PC-9 (cell line): ENCODE measurements at regions not wholly inside any gene's neighbourhood (a gene's known extent, or its start where the extent isn't known, plus 50 kb on each side); places are given as distances from the start of the nearest gene placed in this dataset.

Experiments
- EZH2 ChIP-seq: fragments of 200-600 bp; sonication (generic); IDR thresholded peaks from 2 replicates; pipeline ENCODE4 v1.8.0; 2017; ENCODE audit warnings: antibody characterized with exemption, low read depth
- TF ChIP-seq, protein P1 (sequence below): fragments of 200-600 bp; sonication (generic); conservative IDR thresholded peaks from 2 replicates; pipeline ENCODE4 v1.6.1; 2017; ENCODE audit warnings: mixed run types, antibody characterized with exemption, mild to moderate bottlenecking, moderate library complexity

DNA sequence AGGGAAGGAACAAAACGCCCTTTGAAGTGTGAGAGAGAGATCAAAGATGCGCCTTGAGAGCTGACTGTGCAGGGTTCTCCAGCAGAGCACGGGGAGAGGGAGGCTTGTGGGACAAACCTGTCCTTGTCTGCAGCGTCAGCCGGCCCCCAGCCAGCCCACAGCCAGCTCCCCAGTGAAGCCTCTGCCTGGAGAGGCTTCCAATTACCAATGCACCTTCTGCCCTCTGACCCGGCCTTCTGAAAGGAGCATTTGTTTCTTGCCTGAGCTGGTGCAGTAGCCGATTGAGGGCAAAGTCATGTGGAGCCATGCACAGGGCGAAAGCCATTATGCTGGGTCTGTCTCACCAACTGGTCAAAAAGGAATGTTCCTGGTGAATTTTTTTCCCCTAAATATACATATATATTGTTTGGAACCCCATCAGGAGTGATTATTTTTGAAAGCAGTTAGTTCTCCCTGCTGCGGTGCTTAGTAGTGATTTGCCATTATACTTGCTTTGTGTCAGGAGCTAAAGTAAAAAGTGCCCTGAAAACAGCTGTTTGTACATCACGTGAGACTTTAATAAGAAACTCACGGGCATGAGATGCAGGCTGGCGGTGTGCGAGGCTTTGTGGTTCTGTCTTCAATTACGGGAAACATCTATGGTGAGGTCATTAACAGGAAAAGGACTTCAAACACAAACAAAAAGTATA is 268.6 kb downstream of the KLF6 start:
- TF ChIP-seq, protein P1, sequence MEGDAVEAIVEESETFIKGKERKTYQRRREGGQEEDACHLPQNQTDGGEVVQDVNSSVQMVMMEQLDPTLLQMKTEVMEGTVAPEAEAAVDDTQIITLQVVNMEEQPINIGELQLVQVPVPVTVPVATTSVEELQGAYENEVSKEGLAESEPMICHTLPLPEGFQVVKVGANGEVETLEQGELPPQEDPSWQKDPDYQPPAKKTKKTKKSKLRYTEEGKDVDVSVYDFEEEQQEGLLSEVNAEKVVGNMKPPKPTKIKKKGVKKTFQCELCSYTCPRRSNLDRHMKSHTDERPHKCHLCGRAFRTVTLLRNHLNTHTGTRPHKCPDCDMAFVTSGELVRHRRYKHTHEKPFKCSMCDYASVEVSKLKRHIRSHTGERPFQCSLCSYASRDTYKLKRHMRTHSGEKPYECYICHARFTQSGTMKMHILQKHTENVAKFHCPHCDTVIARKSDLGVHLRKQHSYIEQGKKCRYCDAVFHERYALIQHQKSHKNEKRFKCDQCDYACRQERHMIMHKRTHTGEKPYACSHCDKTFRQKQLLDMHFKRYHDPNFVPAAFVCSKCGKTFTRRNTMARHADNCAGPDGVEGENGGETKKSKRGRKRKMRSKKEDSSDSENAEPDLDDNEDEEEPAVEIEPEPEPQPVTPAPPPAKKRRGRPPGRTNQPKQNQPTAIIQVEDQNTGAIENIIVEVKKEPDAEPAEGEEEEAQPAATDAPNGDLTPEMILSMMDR, result no peak
- TF ChIP-seq EZH2, result no peak
